Spleen (tissue), 3 donors: ENCODE measurements at regions not wholly inside any gene's neighbourhood (a gene's known extent, or its start where the extent isn't known, plus 50 kb on each side); places are given as distances from the start of the nearest gene placed in this dataset.

ENCODE experiments used
- POLR2A ChIP-seq, 3 donors: fragments of 450-650 bp; IDR thresholded peaks; one replicate each; pipeline ENCODE4 v1.5.1; 2017; ENCODE audit warnings: antibody characterized with exemption in 3 of 3, mild to moderate bottlenecking in 1 of 3
- POLR2AphosphoS5 ChIP-seq, 3 donors: sonication (generic); formaldehyde crosslinking; IDR thresholded peaks; one replicate each; pipeline ENCODE4 v1.5.1; 2017; ENCODE audit warnings: antibody characterized with exemption in 3 of 3

- TF ChIP-seq POLR2AphosphoS5 (IDR thresholded peaks at IDR 0.05) (no peak), POLR2A (IDR thresholded peaks at IDR 0.05) (no peak)
Observed at GRCh38 chr7:52659178-52659577, 376.3 kb upstream of the POM121L12 start.
